Neural cell (in vitro differentiated cells): ENCODE measurements at regions not wholly inside any gene's neighbourhood (a gene's known extent, or its start where the extent isn't known, plus 50 kb on each side); places are given as distances from the start of the nearest gene placed in this dataset.

ENCODE experiments used
- H2AFZ ChIP-seq: fragments of 200-600, 300-800 bp; sonication (generic), shearing (Covaris generic); 2 replicates; pipeline ENCODE4 v1.6.0; 2014; ENCODE audit warnings: low read depth, mild to moderate bottlenecking, antibody characterized with exemption, low read length, moderate library complexity
- H3F3A ChIP-seq: fragments of 200-600 bp; shearing (Covaris generic); 2 replicates; pipeline ENCODE4 v1.6.1; 2016; ENCODE audit warnings: mild to moderate bottlenecking, moderate library complexity, mixed read lengths, antibody characterized with exemption, low read length; ENCODE audit not compliant: insufficient read depth, poor library complexity, severe bottlenecking
- H3K27ac ChIP-seq: fragments of 200-600, 300-800 bp; sonication (generic), shearing (Covaris generic); 2 replicates; pipeline ENCODE4 v1.5.1; 2014; ENCODE audit warnings: mild to moderate bottlenecking, low read length, moderate library complexity
- H3K27me3 ChIP-seq: fragments of 300-800, 200-600 bp; sonication (generic), shearing (Covaris generic); 2 replicates; pipeline ENCODE4 v1.6.0; 2014; ENCODE audit warnings: mild to moderate bottlenecking, low read depth, low read length, moderate library complexity; ENCODE audit not compliant: insufficient read depth
- H3K36me3 ChIP-seq: fragments of 300-800, 200-600 bp; sonication (generic), shearing (Covaris generic); 2 replicates; pipeline ENCODE4 v1.5.1; 2014; ENCODE audit warnings: mild to moderate bottlenecking, antibody characterized with exemption, low read length, moderate library complexity; ENCODE audit not compliant: insufficient read depth
- H3K4me2 ChIP-seq: fragments of 300-800, 200-600 bp; sonication (generic), shearing (Covaris generic); 2 replicates; pipeline ENCODE4 v1.6.0; 2014; ENCODE audit warnings: mild to moderate bottlenecking, low read length
- H3K4me3 ChIP-seq: fragments of 300-800, 200-600 bp; sonication (generic), shearing (Covaris generic); 2 replicates; pipeline ENCODE4 v1.5.1; 2014; ENCODE audit warnings: mild to moderate bottlenecking, low read length, moderate library complexity
- H3K79me2 ChIP-seq: fragments of 200-600 bp; shearing (Covaris generic); replicated peaks from 2 replicates; pipeline ENCODE4 v1.6.0; 2014; ENCODE audit warnings: mild to moderate bottlenecking, low read length, moderate library complexity; ENCODE audit not compliant: insufficient read depth
- H3K9ac ChIP-seq: fragments of 300-800, 200-600 bp; sonication (generic), shearing (Covaris generic); 2 replicates; pipeline ENCODE4 v1.6.1; 2016; ENCODE audit warnings: mild to moderate bottlenecking, low read length, mixed read lengths
- H3K9me2 ChIP-seq: fragments of 200-600 bp; shearing (Covaris generic); 2 replicates; pipeline ENCODE4 v1.6.1; 2016; ENCODE audit warnings: mild to moderate bottlenecking, low read length, mixed read lengths; ENCODE audit not compliant: insufficient read depth
- H3K9me3 ChIP-seq: fragments of 200-600, 300-800 bp; sonication (generic), shearing (Covaris generic); 2 replicates; pipeline ENCODE4 v1.6.1; 2016; ENCODE audit warnings: mild to moderate bottlenecking, mixed run types, low read length, moderate library complexity, mixed read lengths
- H4K20me1 ChIP-seq: fragments of 200-600 bp; shearing (Covaris generic); 2 replicates; pipeline ENCODE4 v1.6.1; 2016; ENCODE audit warnings: mild to moderate bottlenecking, mixed run types; ENCODE audit not compliant: insufficient read depth
- CTCF ChIP-seq: fragments of 450-650 bp; IDR thresholded peaks from 2 replicates; pipeline ENCODE4 v1.5.1; 2014; ENCODE audit warnings: antibody characterized with exemption, mild to moderate bottlenecking, moderate library complexity; ENCODE audit not compliant: poor library complexity, severe bottlenecking
- EP300 ChIP-seq: fragments of 450-650 bp; conservative IDR thresholded peaks from 2 replicates; pipeline ENCODE4 v1.6.1; 2014; ENCODE audit warnings: antibody characterized with exemption, mild to moderate bottlenecking, moderate library complexity; ENCODE audit not compliant: poor library complexity, severe bottlenecking
- EZH2 ChIP-seq: fragments of 200-600, 300-800 bp; shearing (Covaris generic), sonication (generic); IDR thresholded peaks from 2 replicates; pipeline ENCODE4 v1.6.1; 2014; ENCODE audit warnings: antibody characterized with exemption, low read length, borderline replicate concordance, mild to moderate bottlenecking; ENCODE audit not compliant: insufficient read depth, poor library complexity, severe bottlenecking
- MXI1 ChIP-seq: fragments of 450-650 bp; conservative IDR thresholded peaks from 2 replicates; pipeline ENCODE4 v1.6.1; 2014; ENCODE audit warnings: antibody characterized with exemption, mild to moderate bottlenecking; ENCODE audit not compliant: poor library complexity, severe bottlenecking
- POLR2AphosphoS5 ChIP-seq: IDR thresholded peaks from 2 replicates; pipeline ENCODE4 v1.6.1; 2012
- RAD21 ChIP-seq: fragments of 450-650 bp; conservative IDR thresholded peaks from 2 replicates; pipeline ENCODE4 v1.6.1; 2014; ENCODE audit warnings: antibody characterized with exemption, mild to moderate bottlenecking, moderate library complexity
- REST ChIP-seq: IDR thresholded peaks from 2 replicates; pipeline ENCODE4 v1.6.1; 2012; ENCODE audit warnings: borderline replicate concordance
- SMC3 ChIP-seq: fragments of 450-650 bp; conservative IDR thresholded peaks from 2 replicates; pipeline ENCODE4 v1.6.1; 2014; ENCODE audit warnings: antibody characterized with exemption, mild to moderate bottlenecking, moderate library complexity; ENCODE audit not compliant: poor library complexity
- TAF1 ChIP-seq: IDR thresholded peaks from 2 replicates; pipeline ENCODE4 v1.6.1; 2012; ENCODE audit warnings: low read depth

- no peak for TF ChIP-seq POLR2AphosphoS5
- no peak for TF ChIP-seq EZH2
- no peak for TF ChIP-seq MXI1
These were observed 1280.9 kb upstream of the TENM3 start (continued) for GRCh38 chr4:180962268-180962667.

- H3K27me3 ChIP-seq: no peaks in the 10 kb centered on the region
- no peak overlapping the region for H3K4me2 ChIP-seq
- no peaks in the 10 kb centered on the region for H3K36me3 ChIP-seq
- no peak overlapping the region for H2AFZ ChIP-seq
- H3K79me2 ChIP-seq: no peaks in the 10 kb centered on the region
- H4K20me1 ChIP-seq: no peaks in the 10 kb centered on the region
- TF ChIP-seq CTCF: no peak
- TF ChIP-seq POLR2AphosphoS5: no peak
- TF ChIP-seq SMC3: no peak
- no peak for TF ChIP-seq TAF1
- no peak for TF ChIP-seq RAD21
- no peak for TF ChIP-seq EZH2
- no peak for TF ChIP-seq EP300
- TF ChIP-seq REST: no peak
- H3K9me2 ChIP-seq: no peaks in the 10 kb centered on the region
- no peak overlapping the region for H3K27ac ChIP-seq
- no peaks in the 10 kb centered on the region for H3K9me3 ChIP-seq
- no peak overlapping the region for H3K9ac ChIP-seq
- H3K4me3 ChIP-seq: no peak overlapping the region
- no peaks in the 10 kb centered on the region for H3F3A ChIP-seq
These were observed 1276.9 kb upstream of the TENM3 start for GRCh38 chr4:180966312-180966711.

GRCh38 chr4:180967936-180968335, 1275.3 kb upstream of the TENM3 start:
- no peak overlapping the region for H3K9ac ChIP-seq
- H3K9me3 ChIP-seq: no peaks in the 10 kb centered on the region
- no peaks in the 10 kb centered on the region for H3K36me3 ChIP-seq
- H3K27ac ChIP-seq: no peak overlapping the region
- no peak overlapping the region for H3K4me2 ChIP-seq
- H3F3A ChIP-seq: no peaks in the 10 kb centered on the region
- H2AFZ ChIP-seq: no peak overlapping the region
- no peaks in the 10 kb centered on the region for H3K9me2 ChIP-seq
- no peaks in the 10 kb centered on the region for H4K20me1 ChIP-seq
- TF ChIP-seq TAF1: no peak
- no peak for TF ChIP-seq POLR2AphosphoS5
- no peak for TF ChIP-seq MXI1
- TF ChIP-seq RAD21: no peak
- TF ChIP-seq REST: no peak
- TF ChIP-seq CTCF: no peak
- TF ChIP-seq SMC3: no peak
- no peak for TF ChIP-seq EZH2
- TF ChIP-seq EP300: no peak
- no peaks in the 10 kb centered on the region for H3K27me3 ChIP-seq
- no peak overlapping the region for H3K4me3 ChIP-seq
- no peaks in the 10 kb centered on the region for H3K79me2 ChIP-seq
